ENCODE measurements at regions not wholly inside any gene's neighbourhood (a gene's known extent, or its start where the extent isn't known, plus 50 kb on each side); places are given as distances from the start of the nearest gene placed in this dataset.

DNA sequence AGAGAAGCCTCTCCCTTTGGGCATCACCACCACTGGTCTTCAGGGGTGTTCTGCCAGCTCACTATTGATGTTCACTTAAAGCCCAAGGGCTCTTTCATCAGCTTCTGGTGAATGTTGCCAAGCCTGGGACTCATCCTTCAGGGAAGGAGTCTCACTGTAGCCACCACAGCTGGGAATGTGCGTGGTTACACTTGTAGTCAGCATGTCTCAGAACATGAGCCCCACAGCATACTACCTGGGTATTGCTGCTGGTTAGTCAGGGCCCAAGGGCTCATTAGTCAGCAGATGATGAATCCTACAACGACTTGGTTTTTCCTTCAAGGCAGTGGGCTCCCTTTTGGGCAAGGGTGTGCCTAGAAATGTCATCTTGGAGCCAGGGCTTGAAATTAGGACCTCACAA is 412.9 kb downstream of the VGLL3 start:
- FAIRE-seq (no peak), DNase-seq (ENCODE audit: insufficient read length, low spot score) (no peak)
- TF ChIP-seq, protein P1, sequence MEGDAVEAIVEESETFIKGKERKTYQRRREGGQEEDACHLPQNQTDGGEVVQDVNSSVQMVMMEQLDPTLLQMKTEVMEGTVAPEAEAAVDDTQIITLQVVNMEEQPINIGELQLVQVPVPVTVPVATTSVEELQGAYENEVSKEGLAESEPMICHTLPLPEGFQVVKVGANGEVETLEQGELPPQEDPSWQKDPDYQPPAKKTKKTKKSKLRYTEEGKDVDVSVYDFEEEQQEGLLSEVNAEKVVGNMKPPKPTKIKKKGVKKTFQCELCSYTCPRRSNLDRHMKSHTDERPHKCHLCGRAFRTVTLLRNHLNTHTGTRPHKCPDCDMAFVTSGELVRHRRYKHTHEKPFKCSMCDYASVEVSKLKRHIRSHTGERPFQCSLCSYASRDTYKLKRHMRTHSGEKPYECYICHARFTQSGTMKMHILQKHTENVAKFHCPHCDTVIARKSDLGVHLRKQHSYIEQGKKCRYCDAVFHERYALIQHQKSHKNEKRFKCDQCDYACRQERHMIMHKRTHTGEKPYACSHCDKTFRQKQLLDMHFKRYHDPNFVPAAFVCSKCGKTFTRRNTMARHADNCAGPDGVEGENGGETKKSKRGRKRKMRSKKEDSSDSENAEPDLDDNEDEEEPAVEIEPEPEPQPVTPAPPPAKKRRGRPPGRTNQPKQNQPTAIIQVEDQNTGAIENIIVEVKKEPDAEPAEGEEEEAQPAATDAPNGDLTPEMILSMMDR (IDR thresholded peaks at IDR 0.05; ENCODE audit: insufficient read depth, missing control alignments): no peak

DNA sequence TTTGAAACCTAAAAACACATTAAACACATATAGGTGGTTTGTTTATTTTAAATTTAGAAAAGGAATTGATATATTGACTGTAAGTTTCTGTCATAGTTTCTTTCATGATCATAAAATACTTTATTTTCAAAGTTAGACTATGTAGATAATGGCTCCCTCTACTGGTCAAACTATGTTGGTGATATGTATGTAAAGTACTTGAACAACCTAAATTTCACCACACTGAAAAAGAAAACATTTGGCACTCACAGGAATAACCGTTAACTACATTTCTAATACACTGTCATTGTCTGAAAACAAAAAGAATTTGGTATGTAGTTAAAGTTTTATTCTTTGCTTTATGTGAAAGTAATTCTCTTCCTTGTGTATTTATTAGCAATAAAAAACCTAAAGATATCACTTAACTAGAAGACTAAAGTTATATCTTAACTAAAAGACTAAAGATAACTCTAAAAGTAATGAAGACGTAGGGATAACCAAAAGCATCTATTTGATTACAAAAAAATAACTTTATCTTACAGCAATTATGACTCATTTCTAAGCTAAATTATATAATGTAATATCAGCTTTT is 427.5 kb downstream of the VGLL3 start:
- no peak for DNase-seq (ENCODE audit: insufficient read length, low spot score)
- peak; percentile 91 for FAIRE-seq
- TF ChIP-seq, protein P1 (IDR thresholded peaks at IDR 0.05; ENCODE audit: insufficient read depth, missing control alignments): peak; percentile 65

DNA sequence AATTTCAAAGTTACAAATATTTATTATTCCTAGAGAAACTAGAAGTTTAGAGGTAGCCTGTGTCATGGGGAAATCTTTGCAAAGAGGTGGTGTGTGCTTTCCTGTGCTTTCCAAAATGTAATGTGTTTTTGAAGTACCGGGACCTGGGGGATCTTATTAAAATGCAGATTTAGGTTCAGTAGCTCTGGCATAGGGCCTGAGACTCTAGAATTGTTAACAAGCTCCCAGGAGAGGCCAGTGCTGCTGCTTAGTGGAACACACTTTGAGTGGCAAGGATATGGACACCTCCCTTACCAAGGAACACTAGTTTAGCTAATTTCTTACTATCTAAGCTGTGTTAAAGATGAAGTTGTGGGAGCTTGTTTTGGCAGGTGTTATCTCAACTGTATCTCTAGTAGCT is 428.9 kb downstream of the VGLL3 start:
- DNase-seq (ENCODE audit: insufficient read length, low spot score) (no peak), FAIRE-seq (no peak)
- TF ChIP-seq, protein P1 (IDR thresholded peaks at IDR 0.05; ENCODE audit: insufficient read depth, missing control alignments): no peak

DNA sequence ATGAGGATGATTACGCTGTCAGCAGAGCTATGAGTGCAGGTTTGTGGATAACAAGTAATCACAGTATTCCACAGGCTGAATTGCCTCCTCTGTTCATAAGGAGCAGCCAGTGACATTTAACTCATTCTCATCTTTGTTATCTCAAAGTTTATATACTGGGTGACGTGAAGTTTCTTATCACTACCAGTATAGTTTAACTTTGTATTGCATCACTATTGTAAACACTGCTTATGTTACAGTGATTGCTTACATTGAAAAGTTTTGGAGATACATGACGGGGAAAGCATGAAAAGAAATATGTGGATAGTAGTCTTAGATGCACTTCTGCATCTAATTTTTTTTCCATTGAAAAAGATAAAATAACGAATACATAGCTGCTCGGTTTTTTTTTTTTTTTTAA is 429.7 kb downstream of the VGLL3 start:
- FAIRE-seq (no peak), DNase-seq (ENCODE audit: insufficient read length, low spot score) (no peak)
- TF ChIP-seq, protein P1 (IDR thresholded peaks at IDR 0.05; ENCODE audit: insufficient read depth, missing control alignments): no peak

DNA sequence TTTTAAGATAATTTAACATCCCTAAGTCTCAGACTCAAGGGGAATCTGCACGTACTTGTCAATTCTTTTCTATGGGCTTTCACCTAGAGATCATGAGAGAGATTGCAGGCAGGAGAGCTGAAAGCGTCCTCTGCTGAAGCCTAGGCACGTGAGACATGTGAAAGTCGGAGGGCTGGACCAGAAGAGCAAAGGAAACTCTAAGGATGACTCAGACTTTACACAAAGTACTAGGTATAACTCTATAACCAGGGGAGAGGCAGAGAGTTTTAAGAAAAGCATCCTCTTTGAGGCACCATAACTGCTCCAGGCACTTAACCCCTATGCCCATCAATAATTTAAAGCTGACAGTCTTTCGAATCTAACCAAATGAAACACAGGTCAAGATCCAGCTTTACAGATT is 436.6 kb downstream of the VGLL3 start:
- TF ChIP-seq, protein P1 (IDR thresholded peaks at IDR 0.05; ENCODE audit: insufficient read depth, missing control alignments): no peak
- FAIRE-seq (peak; percentile 32), DNase-seq (ENCODE audit: insufficient read length, low spot score) (no peak)

DNA sequence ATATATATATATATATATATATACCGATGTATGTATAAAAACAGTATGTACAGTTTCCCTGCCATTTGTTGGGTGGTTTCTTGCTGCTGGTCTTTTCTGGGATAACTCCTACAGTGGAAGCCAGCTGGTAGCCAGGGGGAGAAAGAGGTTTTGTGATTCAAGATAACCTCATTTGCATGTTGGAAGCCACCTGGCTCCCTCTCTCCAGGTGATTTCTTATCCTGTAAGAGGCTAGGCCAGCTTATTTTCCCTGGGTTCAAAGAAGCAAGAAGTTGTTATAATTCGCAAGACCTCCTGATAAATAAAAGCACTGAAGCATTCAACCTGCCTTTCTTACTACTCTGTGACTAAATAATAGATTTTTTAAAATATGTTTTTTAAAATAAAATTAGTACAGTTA is 443.3 kb downstream of the VGLL3 start:
- FAIRE-seq (no peak), DNase-seq (ENCODE audit: insufficient read length, low spot score) (no peak)
- TF ChIP-seq, protein P1 (IDR thresholded peaks at IDR 0.05; ENCODE audit: insufficient read depth, missing control alignments): no peak

DNA sequence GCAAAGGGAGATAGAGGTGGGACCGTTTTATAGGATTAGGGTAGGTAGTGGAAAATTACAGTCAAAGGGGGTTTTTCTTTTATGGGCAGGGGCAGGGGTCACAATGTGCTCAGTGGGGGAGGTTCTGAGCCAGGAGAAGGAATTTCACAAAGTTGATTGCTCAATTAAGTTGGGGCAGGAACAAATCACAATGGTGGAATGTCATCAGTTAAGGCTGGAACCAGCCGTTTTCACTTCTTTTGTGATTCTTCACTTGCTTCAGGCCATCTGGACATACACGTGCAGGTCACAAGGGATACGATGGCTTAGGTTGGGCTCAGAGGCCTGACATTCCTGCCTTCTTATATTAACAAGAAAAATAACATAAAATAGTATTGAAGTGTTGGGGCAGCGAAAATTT is 453.8 kb downstream of the VGLL3 start:
- FAIRE-seq: no peak
- TF ChIP-seq, protein P1 (IDR thresholded peaks at IDR 0.05; ENCODE audit: insufficient read depth, missing control alignments): no peak
- no peak for DNase-seq (ENCODE audit: insufficient read length, low spot score)
